ENCODE measurements at regions not wholly inside any gene's neighbourhood (a gene's known extent, or its start where the extent isn't known, plus 50 kb on each side); places are given as distances from the start of the nearest gene placed in this dataset.

DNA sequence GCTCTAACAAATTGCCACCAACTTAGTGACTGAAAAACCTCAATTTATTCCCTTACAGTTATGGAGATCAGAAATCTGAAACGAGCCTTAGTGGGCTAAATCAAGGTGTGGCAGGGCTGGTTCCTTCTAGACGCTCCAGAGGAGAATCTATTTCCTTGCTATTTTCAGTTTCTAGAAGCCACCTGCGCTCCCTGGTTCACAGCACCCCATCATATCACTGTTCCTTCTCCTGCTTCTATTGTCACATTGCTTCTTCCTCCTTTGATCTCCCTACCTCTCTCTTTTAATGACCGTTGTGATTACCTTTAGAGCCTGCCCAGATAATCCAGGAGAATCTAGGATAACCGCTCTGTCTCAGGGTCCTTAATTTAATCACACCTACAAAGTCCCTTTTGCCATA lies 596.6 kb downstream of the PLCL1 start:
- DNase-seq (ENCODE audit: low read depth, low spot score) (no peak), FAIRE-seq (no peak)
- TF ChIP-seq POLR2AphosphoS5 (IDR thresholded peaks at IDR 0.05; ENCODE audit: insufficient read depth, low read depth, low read length) (no peak), GATA2 (IDR thresholded peaks at IDR 0.05; ENCODE audit: insufficient read depth, insufficient read length, low read depth, low read length) (no peak), FOS (IDR thresholded peaks at IDR 0.05; ENCODE audit: borderline replicate concordance, insufficient read depth, low read length) (no peak), POLR2A (IDR thresholded peaks at IDR 0.05; ENCODE audit: low read depth, low read length) (no peak), JUN (IDR thresholded peaks at IDR 0.05; ENCODE audit: borderline replicate concordance, insufficient read depth, insufficient read length, low read depth) (no peak), EZH2 (IDR thresholded peaks at IDR 0.05; ENCODE audit: borderline replicate concordance, low read depth, low read length, severe bottlenecking) (no peak), MYC (IDR thresholded peaks at IDR 0.05; ENCODE audit: low read depth, low read length) (no peak)
- TF ChIP-seq, protein P1, sequence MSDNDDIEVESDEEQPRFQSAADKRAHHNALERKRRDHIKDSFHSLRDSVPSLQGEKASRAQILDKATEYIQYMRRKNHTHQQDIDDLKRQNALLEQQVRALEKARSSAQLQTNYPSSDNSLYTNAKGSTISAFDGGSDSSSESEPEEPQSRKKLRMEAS (IDR thresholded peaks at IDR 0.05; ENCODE audit: insufficient read depth, insufficient read length) = no peak
- TF ChIP-seq, protein P2, sequence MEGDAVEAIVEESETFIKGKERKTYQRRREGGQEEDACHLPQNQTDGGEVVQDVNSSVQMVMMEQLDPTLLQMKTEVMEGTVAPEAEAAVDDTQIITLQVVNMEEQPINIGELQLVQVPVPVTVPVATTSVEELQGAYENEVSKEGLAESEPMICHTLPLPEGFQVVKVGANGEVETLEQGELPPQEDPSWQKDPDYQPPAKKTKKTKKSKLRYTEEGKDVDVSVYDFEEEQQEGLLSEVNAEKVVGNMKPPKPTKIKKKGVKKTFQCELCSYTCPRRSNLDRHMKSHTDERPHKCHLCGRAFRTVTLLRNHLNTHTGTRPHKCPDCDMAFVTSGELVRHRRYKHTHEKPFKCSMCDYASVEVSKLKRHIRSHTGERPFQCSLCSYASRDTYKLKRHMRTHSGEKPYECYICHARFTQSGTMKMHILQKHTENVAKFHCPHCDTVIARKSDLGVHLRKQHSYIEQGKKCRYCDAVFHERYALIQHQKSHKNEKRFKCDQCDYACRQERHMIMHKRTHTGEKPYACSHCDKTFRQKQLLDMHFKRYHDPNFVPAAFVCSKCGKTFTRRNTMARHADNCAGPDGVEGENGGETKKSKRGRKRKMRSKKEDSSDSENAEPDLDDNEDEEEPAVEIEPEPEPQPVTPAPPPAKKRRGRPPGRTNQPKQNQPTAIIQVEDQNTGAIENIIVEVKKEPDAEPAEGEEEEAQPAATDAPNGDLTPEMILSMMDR (IDR thresholded peaks at IDR 0.05; ENCODE audit: extremely low read depth in 1 of 2, insufficient read depth in 1 of 2, low read depth in 1 of 2, low read length in 2 of 2) = no peak
- no peaks in the 10 kb centered on the region for H3K9me3 ChIP-seq (replicated peaks; ENCODE audit: control insufficient read depth, insufficient read depth, low read length)
- dilution Hi-C loops (cut with MboI; ENCODE audit: extremely low pct_ligation_motif_present, low sequenced_read_pairs) (no loop called here), intact Hi-C loops (cut with micrococcal nuclease) (no loop called here)
- ChIA-PET CTCF (no interaction called here), POLR2A (no interaction called here)
- H3K36me3 ChIP-seq (ENCODE audit: control insufficient read depth in 2 of 2, extremely low read depth in 1 of 2, insufficient read depth in 2 of 2, low read length in 2 of 2) = no peaks in the 10 kb centered on the region
- no peaks in the 10 kb centered on the region for H3K9me1 ChIP-seq (replicated peaks; ENCODE audit: control insufficient read depth, extremely low read depth, insufficient read depth, low read length)
- no peaks in the 10 kb centered on the region for H3K27me3 ChIP-seq (ENCODE audit: control insufficient read depth in 2 of 2, insufficient read depth in 2 of 2, low read length in 2 of 2)
- no peak overlapping the region for H2AFZ ChIP-seq (ENCODE audit: low read depth, low read length)
- no peak overlapping the region for H3K4me2 ChIP-seq (ENCODE audit: insufficient read depth, low read length)
- no TSS peak for BruUV-seq (replicated peaks)
- H4K20me1 ChIP-seq (replicated peaks; ENCODE audit: control insufficient read depth, extremely low read depth, insufficient read depth, low read length) = no peaks in the 10 kb centered on the region
- H3K9ac ChIP-seq (replicated peaks; ENCODE audit: extremely low read depth, insufficient read depth, low read length) = no peak overlapping the region
- H3K27ac ChIP-seq (ENCODE audit: insufficient read depth, low read depth, low read length) = no peak overlapping the region
- no peaks in the 10 kb centered on the region for H3K79me2 ChIP-seq (ENCODE audit: control insufficient read depth, insufficient read depth, low read length)
- H3K4me1 ChIP-seq (ENCODE audit: control insufficient read depth, extremely low read depth, insufficient read depth, low read length) = no peaks in the 10 kb centered on the region
- H3K4me3 ChIP-seq (replicated peaks in 1 of 3; ENCODE audit: insufficient read depth in 1 of 3, low read depth in 1 of 3, low read length in 3 of 3) = no peak overlapping the region
